Cerebellar cortex (tissue), 1 donor: ENCODE measurements at regions not wholly inside any gene's neighbourhood (a gene's known extent, or its start where the extent isn't known, plus 50 kb on each side); places are given as distances from the start of the nearest gene placed in this dataset.

ENCODE experiments used
- DNase-seq: peaks from one replicate; pipeline ENCODE4 v3.0.0-alpha.2; 2015; ENCODE audit warnings: low spot score

- DNase-seq, result no peak
These were observed 387.1 kb upstream of the JARID2 start for GRCh38 chr6:14858808-14859207.

GRCh38 chr6:14860774-14861173, 385.1 kb upstream of the JARID2 start:
- DNase-seq, result no peak

GRCh38 chr6:14861491-14861943, 384.4 kb upstream of the JARID2 start:
- no peak for DNase-seq

GRCh38 chr6:14862845-14863244, 383.0 kb upstream of the JARID2 start:
- peak; percentile 44 for DNase-seq

- DNase-seq, result peak; percentile 92
These were observed 381.7 kb upstream of the JARID2 start for GRCh38 chr6:14863902-14864850.

- no peak for DNase-seq
These were observed 380.3 kb upstream of the JARID2 start for GRCh38 chr6:14865531-14866100.

- DNase-seq, result no peak
These were observed 378.1 kb upstream of the JARID2 start for GRCh38 chr6:14867802-14868201.

- DNase-seq, result peak; percentile 95
These were observed 374.6 kb upstream of the JARID2 start for GRCh38 chr6:14871221-14871620.

- DNase-seq, result no peak
These were observed 372.8 kb upstream of the JARID2 start for GRCh38 chr6:14873101-14873500.

- no peak for DNase-seq
These were observed 372.0 kb upstream of the JARID2 start for GRCh38 chr6:14873781-14874441.

GRCh38 chr6:14874975-14875480, 370.8 kb upstream of the JARID2 start:
- no peak for DNase-seq

- DNase-seq, result no peak
These were observed 370.3 kb upstream of the JARID2 start for GRCh38 chr6:14875481-14876063.

GRCh38 chr6:14876778-14877613, 368.9 kb upstream of the JARID2 start:
- DNase-seq, result peak; percentile 78

- DNase-seq, result no peak
These were observed 368.1 kb upstream of the JARID2 start for GRCh38 chr6:14877758-14878157.

GRCh38 chr6:14880052-14880451, 365.8 kb upstream of the JARID2 start:
- DNase-seq, result peak; percentile 80

GRCh38 chr6:14880677-14881076, 365.2 kb upstream of the JARID2 start:
- DNase-seq, result no peak

- no peak for DNase-seq
These were observed 364.5 kb upstream of the JARID2 start for GRCh38 chr6:14881398-14881797.

- no peak for DNase-seq
These were observed 363.4 kb upstream of the JARID2 start for GRCh38 chr6:14882394-14883026.

GRCh38 chr6:14883921-14884320, 361.9 kb upstream of the JARID2 start:
- no peak for DNase-seq

GRCh38 chr6:14885498-14885897, 360.4 kb upstream of the JARID2 start:
- DNase-seq, result no peak

- DNase-seq, result no peak
These were observed 358.7 kb upstream of the JARID2 start for GRCh38 chr6:14887181-14887580.
